GM03348 (cell line): ENCODE measurements at regions not wholly inside any gene's neighbourhood (a gene's known extent, or its start where the extent isn't known, plus 50 kb on each side); places are given as distances from the start of the nearest gene placed in this dataset.
"Not testable (repeated sequence)": the region's sequence is repeated elsewhere in the genome, so short reads cannot be mapped to it uniquely, and the experiment has no call there.

Experiments
- DNase-seq: peaks from one replicate; pipeline ENCODE4 v3.0.0; 2012; ENCODE audit warnings: low spot score

GRCh38 chr10:8803992-8804391 is 749.5 kb downstream of the GATA3 start:
- DNase-seq, result no peak

GRCh38 chr10:8810677-8811076 is 756.2 kb downstream of the GATA3 start:
- no peak for DNase-seq

DNA sequence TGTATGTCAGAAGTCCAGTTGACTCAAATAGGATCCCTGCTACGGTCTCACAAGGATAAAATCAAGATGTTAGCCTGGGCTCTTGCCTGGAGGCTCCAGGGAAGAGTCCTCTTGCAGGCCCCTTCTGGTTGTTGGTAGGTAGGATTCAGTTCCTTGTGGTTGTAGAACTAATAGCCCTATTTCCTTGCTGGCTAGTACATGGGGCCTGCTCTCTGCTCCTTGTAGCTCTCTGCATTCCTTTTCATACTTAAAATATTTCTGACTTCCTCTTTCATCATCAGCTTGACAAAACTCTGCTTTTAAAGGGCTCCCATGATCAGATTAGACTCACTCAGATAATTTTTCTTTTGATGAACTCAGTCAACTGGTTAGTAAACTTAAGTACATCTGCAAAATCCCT is 756.7 kb downstream of the GATA3 start:
- DNase-seq, result no peak

DNA sequence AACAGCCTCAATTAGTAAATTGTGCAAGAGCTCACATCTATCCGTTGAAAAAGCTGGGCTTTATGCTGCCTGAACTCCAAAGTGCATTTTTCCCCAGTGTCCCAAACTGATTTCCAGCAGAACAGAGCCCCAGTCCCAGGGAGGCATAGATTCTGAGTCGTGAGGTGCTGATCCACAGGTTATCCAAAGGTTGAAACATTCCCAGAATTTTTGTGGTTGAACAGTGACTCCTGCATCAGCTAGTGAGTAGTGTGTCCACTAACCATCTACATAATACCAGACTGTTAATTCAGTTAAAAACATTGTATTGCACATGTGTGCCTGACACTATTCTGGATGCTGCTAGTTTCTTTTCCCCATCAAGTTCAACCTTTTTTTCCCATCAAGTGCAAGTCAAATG is 761.5 kb downstream of the GATA3 start:
- no peak for DNase-seq

- no peak for DNase-seq
Measured at GRCh38 chr10:8817299-8817698, 762.8 kb downstream of the GATA3 start.

DNA sequence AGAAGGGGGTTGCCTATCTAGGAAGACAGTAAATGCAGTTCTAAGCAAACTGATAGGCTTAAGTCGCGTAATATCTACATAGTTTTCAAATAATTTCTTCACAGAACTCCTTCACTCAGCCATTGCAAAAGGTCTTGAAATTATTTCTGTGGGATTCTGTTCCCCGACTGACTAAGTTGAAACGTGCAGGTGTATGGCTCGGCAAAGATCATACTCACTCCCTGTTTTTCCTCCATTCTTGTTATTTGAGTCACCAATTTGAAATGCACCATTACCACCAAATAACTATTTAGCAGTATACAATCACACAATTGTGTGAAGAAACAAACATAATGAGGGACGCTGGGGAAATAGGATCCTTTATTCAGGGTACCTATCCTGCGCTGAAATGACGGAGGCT is 771.1 kb downstream of the GATA3 start:
- DNase-seq, result no peak

GRCh38 chr10:8829592-8829991 is 775.1 kb downstream of the GATA3 start:
- no peak for DNase-seq

DNA sequence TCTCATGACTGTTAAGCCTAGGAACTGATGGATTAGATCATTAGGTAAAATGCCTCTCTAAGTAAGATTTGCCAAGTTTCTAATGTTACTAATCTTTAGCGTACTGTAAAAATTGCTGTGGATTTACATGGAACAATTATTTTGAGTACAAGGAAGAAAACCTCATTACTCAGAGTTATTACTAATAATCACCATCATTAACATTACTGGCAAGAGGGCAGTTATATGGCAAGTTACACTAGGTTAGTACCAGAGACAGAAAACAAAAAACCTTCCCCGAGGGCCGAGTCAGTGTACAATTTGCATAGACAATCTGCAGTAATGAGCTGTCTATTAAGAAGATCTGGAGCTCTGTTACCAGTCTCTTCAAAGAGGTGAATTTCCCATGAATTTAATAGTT is 775.6 kb downstream of the GATA3 start:
- no peak for DNase-seq

DNA sequence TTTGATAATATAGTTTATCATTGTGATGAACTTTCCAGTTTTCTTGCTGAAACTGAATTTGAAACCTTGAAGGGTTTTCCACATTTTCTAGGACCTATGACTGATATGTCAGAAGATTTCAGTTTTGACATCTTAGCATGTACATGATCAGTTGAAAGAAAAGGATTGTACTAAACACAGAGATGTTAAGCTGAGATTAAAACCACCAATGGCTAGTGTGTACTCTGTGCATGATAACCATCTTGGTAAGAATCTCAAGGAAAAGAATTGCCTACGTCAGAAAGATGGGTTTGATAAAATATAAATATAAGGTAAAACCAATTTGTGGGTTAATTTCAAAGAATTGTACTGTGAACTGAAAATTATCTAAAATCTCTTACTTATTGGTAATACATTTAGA is 776.4 kb downstream of the GATA3 start:
- DNase-seq, result no peak

DNA sequence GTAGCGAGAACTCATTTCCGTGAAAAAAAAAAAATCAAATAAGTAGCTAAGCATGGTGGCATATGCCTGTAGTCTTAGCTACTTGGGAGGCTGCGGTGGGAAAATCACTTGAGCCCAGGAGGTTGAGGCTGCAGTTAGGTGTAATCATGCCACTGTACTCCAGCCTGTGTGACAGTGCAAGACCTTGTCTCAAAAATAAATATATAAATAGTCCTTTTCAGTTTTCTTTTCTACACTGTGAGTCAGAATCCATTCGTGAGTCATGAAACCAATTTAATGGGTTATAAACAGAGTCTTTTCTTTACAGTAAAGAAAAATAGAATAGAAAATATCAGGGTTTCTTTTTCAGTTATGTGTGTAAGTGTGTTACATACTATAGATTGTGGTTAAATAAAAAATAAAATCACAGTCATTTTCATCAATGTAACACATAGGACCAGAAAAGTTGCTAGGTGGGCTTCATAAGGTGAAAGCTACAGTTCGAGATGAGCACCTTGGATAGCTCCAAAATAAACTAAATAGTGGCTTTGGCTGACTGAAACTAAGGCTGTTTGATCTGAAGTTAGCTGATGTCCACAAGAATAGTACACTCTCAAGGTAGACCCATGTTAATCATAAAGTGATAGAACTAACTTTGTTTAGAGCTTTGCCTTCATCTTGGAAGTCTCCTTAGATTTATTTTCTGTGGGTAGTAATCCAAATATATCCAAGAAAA is 781.1 kb downstream of the GATA3 start:
- DNase-seq, result no peak

DNA sequence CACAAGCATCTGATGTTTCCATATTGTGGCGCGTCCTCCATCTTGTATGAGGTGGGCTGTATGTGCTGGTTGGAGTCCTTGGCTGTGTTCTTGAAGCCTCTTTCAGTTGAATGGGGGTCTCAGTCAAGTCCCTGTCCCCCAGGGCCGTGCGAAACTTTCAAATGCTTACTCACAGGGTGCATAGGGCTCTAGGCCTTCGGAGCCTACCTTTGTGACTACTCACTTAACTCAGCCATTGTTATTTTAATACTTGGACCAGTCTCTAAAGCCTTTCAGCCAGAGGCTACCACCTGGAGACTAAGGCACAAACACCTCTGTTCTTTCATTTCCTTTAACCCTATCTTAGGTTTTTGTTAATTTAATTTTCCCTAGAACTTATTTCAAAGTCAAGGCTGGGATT is 785.9 kb downstream of the GATA3 start:
- DNase-seq, result no peak

- no peak for DNase-seq
Measured at GRCh38 chr10:8844141-8844540, 789.7 kb downstream of the GATA3 start.

DNA sequence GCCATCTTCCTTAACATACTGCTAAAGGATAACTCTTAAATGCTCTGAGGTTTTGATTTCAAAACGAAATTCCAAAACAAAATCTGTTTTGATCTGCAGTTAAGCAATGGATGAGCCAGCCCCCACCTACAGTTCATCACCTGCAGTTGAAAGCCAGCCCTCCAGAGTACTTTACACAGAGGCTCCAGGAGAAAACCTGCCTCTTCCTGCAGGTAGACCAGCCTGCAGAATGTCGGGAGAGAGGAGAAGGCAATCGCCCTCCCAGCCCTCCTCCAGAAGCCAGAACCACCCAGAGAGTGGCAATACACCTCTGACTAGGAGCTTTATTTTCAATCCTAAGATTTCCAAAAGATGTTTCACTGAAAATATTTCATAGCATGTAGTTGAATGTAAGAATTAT is 798.1 kb downstream of the GATA3 start:
- no peak for DNase-seq

GRCh38 chr10:8853048-8853447 is 798.6 kb downstream of the GATA3 start:
- no peak for DNase-seq

DNA sequence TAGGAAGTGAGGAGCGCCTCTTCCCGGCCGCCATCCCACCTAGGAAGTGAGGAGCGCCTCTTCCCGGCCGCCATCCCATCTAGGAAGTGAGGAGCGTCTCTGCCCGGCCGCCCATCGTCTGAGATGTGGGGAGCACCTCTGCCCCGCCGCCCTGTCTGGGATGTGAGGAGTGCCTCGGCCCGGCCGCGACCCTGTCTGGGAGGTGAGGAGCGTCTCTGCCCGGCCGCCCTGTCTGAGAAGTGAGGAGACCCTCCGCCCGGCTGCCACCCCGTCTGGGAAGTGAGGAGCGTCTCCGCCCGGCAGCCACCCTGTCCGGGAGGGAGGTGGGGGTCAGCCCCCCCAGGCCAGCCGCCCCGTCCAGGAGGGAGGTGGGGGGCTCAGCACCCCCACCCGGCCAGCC is 814.4 kb downstream of the GATA3 start:
- DNase-seq, result not testable (repeated sequence)

DNA sequence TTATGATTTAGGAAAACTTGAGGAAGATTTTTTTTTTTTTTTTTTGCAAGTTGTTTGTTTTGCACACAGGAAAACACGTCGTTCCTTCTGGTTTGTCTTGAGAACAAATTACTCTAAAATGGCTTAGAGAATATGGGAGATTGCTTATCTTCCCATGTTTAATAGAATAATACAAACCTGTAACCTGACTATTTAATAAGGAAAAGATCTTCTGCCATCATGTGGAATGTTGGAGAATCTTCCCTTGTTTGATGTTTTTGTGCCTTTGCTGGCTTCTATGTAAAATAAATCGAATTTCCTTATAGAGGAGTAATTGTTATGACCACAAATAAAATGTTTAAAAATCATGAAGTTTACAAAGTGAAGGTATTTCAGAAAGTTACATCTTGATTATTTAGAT is 818.8 kb downstream of the GATA3 start:
- no peak for DNase-seq

DNA sequence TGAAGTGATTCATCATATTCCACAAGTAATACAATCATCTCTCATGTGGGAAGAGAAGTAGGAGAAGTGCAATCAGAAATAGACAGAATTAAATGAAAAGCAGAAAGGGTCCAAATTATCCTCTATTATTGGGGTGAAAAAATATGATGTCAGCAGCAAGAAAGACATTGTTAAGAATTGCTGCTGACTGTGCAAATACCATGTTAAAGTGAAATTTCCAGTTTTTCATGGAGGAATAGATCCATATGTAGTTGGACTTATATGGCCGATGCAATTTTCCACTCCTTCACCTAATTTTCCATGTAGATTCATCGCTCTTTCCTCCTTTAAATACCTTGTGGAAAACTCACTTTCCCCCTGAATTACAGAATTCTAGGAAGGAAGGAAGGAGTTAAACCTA is 819.8 kb downstream of the GATA3 start:
- DNase-seq, result no peak

DNA sequence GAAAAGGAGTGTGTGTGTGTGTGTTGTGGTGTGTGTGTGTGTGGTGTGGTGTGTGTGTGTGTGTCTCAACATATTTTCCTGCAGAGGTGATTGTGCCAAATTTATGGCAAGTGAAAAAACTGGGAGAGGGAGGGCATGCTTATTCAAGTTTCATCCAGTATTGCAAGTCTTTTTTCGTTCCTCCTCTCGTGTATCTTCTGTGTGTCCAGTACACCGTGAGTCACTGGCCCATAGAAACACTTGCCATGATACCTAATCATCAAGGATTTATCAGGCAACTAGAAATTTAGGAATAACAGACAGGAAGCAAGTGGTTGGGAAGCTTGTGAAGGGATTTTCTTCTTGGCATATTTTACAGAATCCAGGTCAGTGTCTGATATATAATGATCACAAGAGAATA is 820.5 kb downstream of the GATA3 start:
- no peak for DNase-seq

GRCh38 chr10:8876171-8876570 is 821.7 kb downstream of the GATA3 start:
- DNase-seq, result no peak

GRCh38 chr10:8889538-8889937 is 835.0 kb downstream of the GATA3 start:
- DNase-seq, result no peak

DNA sequence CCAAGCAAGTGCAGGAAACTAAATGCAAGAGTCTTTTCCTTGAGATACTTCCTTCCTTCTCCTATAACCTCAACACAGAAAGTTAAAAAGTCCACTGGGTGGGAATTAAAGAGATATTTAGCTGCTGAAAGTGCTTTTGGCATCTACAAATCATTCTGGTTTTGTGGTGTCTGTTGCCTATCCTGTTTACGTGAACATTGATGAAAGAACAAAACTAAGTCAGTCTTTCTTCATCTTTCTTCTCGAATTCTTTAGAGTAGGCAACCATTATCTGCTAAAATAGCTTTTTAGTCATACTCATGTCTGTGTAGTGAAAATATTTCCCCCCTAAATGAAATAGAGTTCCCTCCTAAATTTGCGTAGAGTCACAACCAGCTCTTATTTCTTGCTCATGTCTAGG is 838.6 kb downstream of the GATA3 start:
- DNase-seq, result no peak

DNA sequence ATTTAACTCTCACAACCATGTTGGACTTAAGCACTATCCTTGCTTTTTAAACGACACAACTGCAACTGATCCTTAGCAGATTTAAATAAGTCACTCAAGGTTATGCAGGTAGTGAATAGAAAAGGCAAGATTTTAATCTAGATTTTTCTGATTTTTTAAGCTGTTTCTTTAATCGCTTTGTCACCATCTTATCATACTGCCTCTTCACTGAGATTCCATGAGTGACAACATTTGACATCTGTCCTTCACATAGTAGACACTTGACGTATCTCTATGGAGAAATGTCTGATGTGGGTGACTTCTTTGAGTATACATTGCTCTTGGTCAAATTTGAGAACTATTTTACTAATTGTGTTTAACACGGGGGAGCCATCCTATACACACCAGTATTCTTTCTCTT is 839.7 kb downstream of the GATA3 start:
- no peak for DNase-seq

- no peak for DNase-seq
Measured at GRCh38 chr10:8897769-8898168, 843.3 kb downstream of the GATA3 start.

GRCh38 chr10:8898745-8899330 is 844.4 kb downstream of the GATA3 start:
- no peak for DNase-seq
